Progenitor cell of endocrine pancreas (in vitro differentiated cells): ENCODE measurements at regions not wholly inside any gene's neighbourhood (a gene's known extent, or its start where the extent isn't known, plus 50 kb on each side); places are given as distances from the start of the nearest gene placed in this dataset.

Source experiments
- DNase-seq: peaks from one replicate; pipeline ENCODE4 v3.0.0; 2021; ENCODE audit warnings: low spot score; ENCODE audit not compliant: unreplicated experiment
- H3K27ac Mint-ChIP-seq: 2 replicates; pipeline ENCODE4 v1.8.0; 2021; ENCODE audit warnings: mild to moderate bottlenecking, moderate library complexity, mixed read lengths
- H3K27me3 Mint-ChIP-seq: 2 replicates; pipeline ENCODE4 v1.8.0; 2021; ENCODE audit warnings: mixed read lengths
- H3K36me3 Mint-ChIP-seq: 2 replicates; pipeline ENCODE4 v1.8.0; 2022; ENCODE audit warnings: mixed read lengths; ENCODE audit not compliant: insufficient read depth
- H3K4me1 Mint-ChIP-seq: 2 replicates; pipeline ENCODE4 v1.8.0; 2021; ENCODE audit warnings: low read depth, mixed read lengths
- H3K4me3 Mint-ChIP-seq: 2 replicates; pipeline ENCODE4 v1.8.0; 2021; ENCODE audit warnings: low read depth, mild to moderate bottlenecking, moderate library complexity, mixed read lengths
- H3K9me3 Mint-ChIP-seq: 2 replicates; pipeline ENCODE4 v1.8.0; 2021; ENCODE audit warnings: low read depth, mixed read lengths
- TF ChIP-seq, protein P1 (sequence below): fragments of 200-600 bp; sonication (generic); IDR thresholded peaks from one replicate; pipeline ENCODE4 v1.5.0; 2021; ENCODE audit warnings: antibody characterized with exemption, mild to moderate bottlenecking; ENCODE audit not compliant: unreplicated experiment

GRCh38 chr12:90004319-90005074, 295.9 kb upstream of the ATP2B1 start:
- TF ChIP-seq, protein P1, sequence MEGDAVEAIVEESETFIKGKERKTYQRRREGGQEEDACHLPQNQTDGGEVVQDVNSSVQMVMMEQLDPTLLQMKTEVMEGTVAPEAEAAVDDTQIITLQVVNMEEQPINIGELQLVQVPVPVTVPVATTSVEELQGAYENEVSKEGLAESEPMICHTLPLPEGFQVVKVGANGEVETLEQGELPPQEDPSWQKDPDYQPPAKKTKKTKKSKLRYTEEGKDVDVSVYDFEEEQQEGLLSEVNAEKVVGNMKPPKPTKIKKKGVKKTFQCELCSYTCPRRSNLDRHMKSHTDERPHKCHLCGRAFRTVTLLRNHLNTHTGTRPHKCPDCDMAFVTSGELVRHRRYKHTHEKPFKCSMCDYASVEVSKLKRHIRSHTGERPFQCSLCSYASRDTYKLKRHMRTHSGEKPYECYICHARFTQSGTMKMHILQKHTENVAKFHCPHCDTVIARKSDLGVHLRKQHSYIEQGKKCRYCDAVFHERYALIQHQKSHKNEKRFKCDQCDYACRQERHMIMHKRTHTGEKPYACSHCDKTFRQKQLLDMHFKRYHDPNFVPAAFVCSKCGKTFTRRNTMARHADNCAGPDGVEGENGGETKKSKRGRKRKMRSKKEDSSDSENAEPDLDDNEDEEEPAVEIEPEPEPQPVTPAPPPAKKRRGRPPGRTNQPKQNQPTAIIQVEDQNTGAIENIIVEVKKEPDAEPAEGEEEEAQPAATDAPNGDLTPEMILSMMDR, result no peak
- Mint-ChIP-seq H3K36me3 (no peaks in the 10 kb centered on the region), H3K4me1 (peaks cover 2% of the 10 kb centered on the region), H3K4me3 (no peak overlapping the region), H3K27me3 (no peaks in the 10 kb centered on the region), H3K27ac (peak overlapping the region; percentile 39), H3K9me3 (no peaks in the 10 kb centered on the region)
- no peak for DNase-seq

GRCh38 chr12:90003688-90004087, 295.1 kb upstream of the ATP2B1 start:
- no peaks in the 10 kb centered on the region for H3K9me3 Mint-ChIP-seq
- TF ChIP-seq, protein P1, result no peak
- no peak overlapping the region for H3K4me3 Mint-ChIP-seq
- no peaks in the 10 kb centered on the region for H3K36me3 Mint-ChIP-seq
- peaks cover 6% of the 10 kb centered on the region for H3K4me1 Mint-ChIP-seq
- DNase-seq, result no peak
- no peaks in the 10 kb centered on the region for H3K27me3 Mint-ChIP-seq
- H3K27ac Mint-ChIP-seq, result no peak overlapping the region

- no peaks in the 10 kb centered on the region for H3K36me3 Mint-ChIP-seq
- peaks cover 8% of the 10 kb centered on the region for H3K4me1 Mint-ChIP-seq
- no peaks in the 10 kb centered on the region for H3K27me3 Mint-ChIP-seq
- H3K9me3 Mint-ChIP-seq, result no peaks in the 10 kb centered on the region
- H3K4me3 Mint-ChIP-seq, result no peak overlapping the region
- TF ChIP-seq, protein P1, result no peak
- H3K27ac Mint-ChIP-seq, result no peak overlapping the region
- no peak for DNase-seq
Observed at GRCh38 chr12:90000721-90001120, 292.1 kb upstream of the ATP2B1 start.

GRCh38 chr12:89999699-90000505, 291.3 kb upstream of the ATP2B1 start:
- no peak for DNase-seq
- H3K4me3 Mint-ChIP-seq, result no peak overlapping the region
- peaks cover 8% of the 10 kb centered on the region for H3K4me1 Mint-ChIP-seq
- H3K36me3 Mint-ChIP-seq, result no peaks in the 10 kb centered on the region
- H3K27ac Mint-ChIP-seq, result no peak overlapping the region
- no peaks in the 10 kb centered on the region for H3K27me3 Mint-ChIP-seq
- no peaks in the 10 kb centered on the region for H3K9me3 Mint-ChIP-seq
- TF ChIP-seq, protein P1, result no peak

DNA sequence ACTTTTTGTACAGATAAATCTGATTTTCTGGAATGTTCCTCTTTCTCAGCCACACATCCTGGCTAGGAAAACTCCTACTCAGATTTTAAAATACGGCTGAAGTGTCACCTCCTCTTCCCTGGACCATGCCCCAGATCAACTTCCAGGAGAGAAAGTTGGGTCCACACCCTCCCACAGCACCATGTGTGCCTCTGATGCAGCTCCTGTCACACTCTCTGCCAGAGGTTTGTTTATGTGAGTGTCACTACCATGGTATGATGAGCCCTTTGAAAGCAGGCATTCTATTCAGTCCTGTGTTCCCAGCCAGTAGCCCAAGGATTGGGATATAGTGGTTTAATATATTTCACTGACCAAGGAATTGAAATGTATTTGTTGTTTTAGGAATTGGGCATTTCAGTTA, 287.2 kb upstream of the ATP2B1 start:
- H3K4me1 Mint-ChIP-seq, result peaks cover 8% of the 10 kb centered on the region
- no peaks in the 10 kb centered on the region for H3K9me3 Mint-ChIP-seq
- H3K4me3 Mint-ChIP-seq, result no peak overlapping the region
- no peak for DNase-seq
- TF ChIP-seq, protein P1, result no peak
- H3K27ac Mint-ChIP-seq, result no peak overlapping the region
- H3K36me3 Mint-ChIP-seq, result no peaks in the 10 kb centered on the region
- H3K27me3 Mint-ChIP-seq, result no peaks in the 10 kb centered on the region
